GM21737 (cell line): ENCODE measurements at regions not wholly inside any gene's neighbourhood (a gene's known extent, or its start where the extent isn't known, plus 50 kb on each side); places are given as distances from the start of the nearest gene placed in this dataset.

Experiments
- ATAC-seq: cut with Tn5 transposase; IDR thresholded peaks from one replicate; pipeline ENCODE4 v1.9.1; 2021; ENCODE audit warnings: mild to moderate bottlenecking, moderate library complexity; ENCODE audit not compliant: unreplicated experiment

DNA sequence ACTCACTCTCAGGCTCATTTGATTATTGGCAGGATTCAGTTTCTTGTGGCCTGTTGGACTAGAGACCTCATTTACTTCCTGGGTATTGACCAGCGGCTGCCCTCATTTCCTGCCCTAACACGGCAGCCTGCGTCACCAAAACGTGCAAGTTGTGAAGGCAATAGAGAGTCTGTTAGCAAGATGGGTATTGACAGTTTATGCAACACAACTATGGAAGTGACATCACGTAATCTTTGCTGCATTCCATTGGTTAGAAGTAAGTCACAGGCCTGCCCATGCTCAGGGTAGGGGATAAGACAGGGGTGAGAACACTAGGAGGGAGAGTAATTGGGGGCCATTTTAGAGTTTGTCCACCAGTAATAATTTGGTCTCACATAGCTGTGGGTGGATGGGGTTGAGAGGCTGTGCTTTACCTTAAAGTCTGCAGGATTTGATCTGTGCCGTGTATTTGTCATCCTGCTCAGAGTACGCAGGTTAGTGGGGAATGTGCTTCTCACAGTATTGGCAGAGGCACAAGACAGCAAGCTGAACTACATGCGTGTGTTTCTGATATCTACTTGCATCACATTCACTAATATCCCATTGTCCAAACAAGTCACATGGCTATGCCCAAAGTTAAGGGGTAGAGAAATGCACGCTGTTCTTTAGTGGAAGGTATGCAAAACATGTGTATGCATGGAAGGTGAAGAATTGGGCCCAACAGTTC lies 83.3 kb downstream of the EDEM1 start:
- no peak for ATAC-seq

- no peak for ATAC-seq
Observed at GRCh38 chr3:5271372-5271683, 83.8 kb downstream of the EDEM1 start.

DNA sequence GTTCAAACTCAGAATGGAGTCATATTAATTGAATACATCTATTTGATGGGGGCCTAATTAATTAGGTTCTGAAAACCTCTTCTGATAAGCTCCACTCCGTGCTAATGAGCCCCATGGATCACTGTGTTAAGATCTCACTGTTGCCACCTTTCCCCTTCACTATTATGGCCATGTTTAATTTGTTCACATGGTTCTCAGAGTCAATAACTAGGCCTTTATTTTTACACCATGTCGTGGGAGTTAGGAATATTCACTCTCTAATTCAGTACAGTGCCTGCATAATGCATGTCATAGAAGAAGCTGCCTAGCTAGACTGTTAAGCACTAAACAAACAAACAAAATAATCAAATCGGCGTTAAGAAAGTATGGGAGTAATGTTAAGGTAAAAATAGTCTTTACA lies 84.9 kb downstream of the EDEM1 start:
- ATAC-seq, result no peak

- ATAC-seq, result no peak
Observed at GRCh38 chr3:5274091-5274490, 86.6 kb downstream of the EDEM1 start.

DNA sequence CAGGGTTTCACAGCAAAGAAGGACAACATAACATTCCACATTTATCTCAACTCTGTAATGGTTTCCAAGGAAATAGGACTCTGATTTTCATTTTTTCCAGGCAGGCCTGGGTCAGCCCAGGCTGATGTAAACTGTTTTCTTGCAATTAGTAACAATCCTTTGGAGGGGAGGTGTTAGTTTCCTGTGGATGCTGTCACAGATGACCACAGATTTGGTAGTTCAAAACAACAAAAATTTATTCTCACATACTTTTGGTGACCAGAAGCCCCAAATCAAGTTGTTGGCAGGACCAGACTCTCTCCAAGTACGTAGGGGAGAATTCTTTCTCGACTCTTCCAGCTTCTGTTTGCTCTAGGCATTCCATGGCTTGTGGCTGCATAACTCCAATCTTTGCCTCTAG lies 88.0 kb downstream of the EDEM1 start:
- no peak for ATAC-seq

GRCh38 chr3:5276934-5277333 lies 89.4 kb downstream of the EDEM1 start:
- no peak for ATAC-seq

DNA sequence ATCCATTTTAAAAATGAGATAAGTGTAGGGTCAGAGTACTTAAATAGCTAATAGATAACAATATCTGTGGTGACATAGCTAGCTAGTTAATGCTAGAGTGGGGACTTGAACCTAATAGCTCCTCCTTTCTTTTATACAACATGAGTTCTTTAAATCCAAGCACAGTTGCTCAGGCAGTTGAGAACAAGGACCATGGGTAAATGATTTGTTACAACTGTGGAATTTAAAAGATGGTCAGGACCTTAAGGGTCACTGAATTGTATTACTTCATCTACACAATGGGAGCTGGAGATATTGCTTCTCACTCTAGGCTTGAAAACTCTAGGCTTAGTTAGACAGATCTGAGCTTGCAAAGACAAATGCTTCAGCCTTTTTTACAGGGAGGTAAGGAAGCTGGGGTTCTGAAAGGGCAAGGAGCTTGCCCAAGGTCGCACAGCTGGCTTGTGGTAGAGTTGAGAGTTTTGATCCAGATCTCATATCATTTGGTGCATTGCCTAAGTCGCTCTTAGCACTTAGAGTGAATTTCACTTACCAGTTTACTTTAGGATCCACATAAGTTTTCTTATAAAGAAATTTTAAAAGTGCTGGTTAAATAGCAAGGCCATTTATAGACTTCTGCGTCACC lies 90.2 kb downstream of the EDEM1 start:
- ATAC-seq, result no peak

DNA sequence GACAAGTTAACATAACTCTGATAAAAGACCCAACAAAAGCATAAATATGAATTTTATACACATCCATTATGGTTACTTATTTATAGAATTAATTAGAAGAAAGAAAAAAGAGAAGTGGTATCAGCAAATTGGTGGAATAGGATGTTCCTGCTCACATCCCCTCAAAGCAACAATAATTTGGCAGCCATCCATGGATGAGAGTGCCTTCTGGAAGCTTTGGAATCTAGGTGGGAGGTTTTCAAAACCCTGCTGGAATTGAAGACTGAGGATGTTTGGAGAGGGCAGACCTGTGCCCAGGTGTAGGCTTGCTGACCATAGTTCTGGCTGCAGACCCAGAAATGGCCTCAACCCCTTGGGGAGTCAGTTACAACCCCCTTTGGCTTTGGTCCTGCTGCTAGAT lies 91.2 kb downstream of the EDEM1 start:
- no peak for ATAC-seq

- ATAC-seq, result no peak
Observed at GRCh38 chr3:5282703-5283102, 95.2 kb downstream of the EDEM1 start.

DNA sequence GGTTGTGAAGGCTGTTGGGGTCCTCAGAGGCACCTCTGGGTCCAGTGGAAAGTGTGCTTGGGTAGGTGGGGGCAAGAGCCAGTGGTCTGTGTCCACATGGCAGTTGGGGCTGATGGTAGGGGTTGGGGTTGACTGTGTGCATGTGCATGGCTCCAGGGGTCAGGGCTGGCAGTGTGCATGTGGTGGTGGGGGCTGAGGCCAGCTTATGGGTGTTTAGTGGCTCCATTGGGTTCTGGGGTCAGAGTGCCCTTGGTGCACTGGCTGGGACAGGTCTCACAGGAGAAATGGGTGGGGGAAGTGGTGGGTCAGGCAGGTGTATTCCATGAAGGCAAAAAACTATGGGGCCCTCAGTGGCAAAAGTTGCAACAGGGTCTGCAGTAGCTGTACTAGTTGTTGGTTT lies 97.9 kb downstream of the EDEM1 start:
- no peak for ATAC-seq

- no peak for ATAC-seq
Observed at GRCh38 chr3:5290915-5291314, 103.4 kb downstream of the EDEM1 start.

DNA sequence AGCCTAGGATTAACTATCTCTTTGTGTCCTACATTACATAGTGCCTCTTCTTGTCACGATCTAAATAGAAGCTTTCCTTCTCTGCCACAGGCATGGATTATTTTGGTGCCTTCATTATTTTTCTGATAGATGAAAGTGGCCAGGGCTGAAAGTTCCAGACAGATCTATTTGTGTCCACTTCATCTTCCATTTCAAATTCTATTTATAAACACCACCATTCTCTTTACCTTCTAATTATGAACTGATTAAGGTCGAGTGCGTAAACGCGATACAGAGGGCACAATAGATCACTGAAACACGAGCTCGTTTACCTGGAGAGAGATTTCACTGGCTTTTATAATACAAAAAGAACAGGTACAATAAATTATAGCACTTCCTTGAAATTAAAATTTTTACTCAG lies 105.0 kb downstream of the EDEM1 start:
- ATAC-seq, result no peak

DNA sequence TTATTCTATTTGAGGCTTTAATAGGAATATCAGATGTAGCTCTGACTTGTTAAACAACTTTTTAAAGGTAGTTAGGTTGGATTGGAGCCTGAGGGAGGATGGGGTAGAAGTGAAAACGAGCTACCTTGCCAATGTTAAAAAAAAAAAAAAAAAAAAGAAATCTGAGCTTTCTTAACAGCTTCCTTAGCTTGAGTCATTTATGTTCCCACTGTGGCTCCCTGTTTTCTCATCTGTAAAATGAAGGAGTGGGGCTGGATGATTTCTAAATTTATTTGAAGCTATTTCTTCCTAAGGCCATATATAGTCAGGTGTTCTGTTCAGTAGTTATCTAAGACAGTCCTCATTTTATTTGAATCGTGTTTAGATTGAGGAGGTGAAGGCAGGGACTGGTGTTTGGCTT lies 105.7 kb downstream of the EDEM1 start:
- no peak for ATAC-seq

- no peak for ATAC-seq
Observed at GRCh38 chr3:5294356-5294755, 106.8 kb downstream of the EDEM1 start.

DNA sequence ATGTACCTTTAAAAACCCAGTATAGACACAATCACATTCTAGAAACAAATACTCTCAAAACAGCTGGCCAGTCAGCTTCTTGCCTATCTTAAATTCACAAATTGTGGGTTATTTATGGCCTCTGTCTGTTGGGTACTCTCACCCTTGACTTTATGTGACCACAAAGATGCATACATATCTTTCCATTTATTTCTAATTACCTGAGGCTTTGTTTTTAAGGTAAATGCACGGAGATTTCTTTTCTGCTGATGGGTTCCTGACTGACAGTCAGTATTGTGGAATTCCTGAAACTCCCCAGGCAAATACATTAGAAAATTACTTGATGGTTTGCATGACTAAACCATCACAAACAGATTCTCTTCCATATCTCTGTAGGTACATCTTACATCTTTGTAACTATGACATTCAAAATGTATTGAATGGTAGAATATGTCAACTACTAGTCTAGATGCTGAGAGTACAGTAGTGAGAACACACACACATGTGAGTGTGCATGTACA lies 107.7 kb downstream of the EDEM1 start:
- ATAC-seq, result no peak

DNA sequence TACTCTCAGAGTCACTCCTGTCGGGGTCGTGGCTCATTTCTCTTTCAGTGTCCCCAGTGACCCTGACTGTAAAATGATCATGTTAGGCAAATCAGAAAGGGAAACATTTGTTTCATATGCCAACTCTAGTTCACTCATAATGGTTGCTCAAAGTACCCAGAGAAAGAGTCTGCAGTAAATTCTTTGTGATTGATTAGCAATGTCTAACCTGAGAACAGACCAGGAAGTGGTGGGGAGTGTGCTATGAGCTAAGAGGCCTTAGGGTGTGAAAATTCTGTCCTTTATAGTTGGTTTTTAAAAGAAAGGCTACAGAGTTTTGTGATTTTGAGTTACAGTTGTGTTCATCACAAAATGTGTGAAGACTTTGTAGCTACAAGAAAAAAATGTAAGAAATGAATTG lies 108.9 kb downstream of the EDEM1 start:
- ATAC-seq, result no peak

DNA sequence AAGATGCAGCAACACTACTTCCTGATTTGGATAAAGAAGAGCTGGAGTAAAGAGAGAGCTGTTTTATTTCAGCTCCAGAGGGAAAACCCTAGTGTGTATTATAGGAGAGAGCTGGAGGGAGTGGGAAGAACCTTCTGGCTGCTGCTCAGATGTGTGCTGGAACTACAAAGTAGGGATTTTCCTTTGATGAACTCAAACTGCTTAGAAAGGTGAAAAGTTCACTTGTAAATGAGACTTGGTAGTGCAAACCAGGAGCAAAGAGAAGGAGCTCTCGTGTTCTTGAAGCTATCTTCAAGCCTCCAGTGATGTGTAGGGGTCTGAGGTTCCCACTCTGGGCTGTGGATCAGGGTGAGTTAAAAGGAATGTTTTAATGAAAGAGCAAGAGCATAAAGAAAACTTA lies 110.4 kb downstream of the EDEM1 start:
- ATAC-seq, result no peak

- ATAC-seq, result peak; percentile 99
Observed at GRCh38 chr3:5298453-5298852, 110.9 kb downstream of the EDEM1 start.

DNA sequence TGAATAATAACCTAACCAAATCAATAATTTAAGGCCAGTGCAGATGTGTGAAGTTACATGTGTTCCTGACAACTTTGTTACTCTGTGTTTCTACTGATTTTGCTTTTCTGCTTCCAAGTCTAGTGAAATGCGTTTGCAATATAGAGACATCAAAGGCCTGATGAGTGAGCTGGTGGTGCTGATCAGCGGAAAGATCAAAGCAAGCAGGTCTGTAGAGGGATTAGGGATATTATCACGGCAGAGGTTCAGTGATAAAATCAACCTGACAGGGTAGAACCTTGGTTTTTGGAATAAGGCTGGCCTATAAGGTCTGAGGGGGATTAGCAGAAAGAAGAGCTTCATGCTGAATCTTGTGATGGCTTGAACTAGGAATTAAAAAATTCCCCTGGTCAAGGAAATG lies 111.7 kb downstream of the EDEM1 start:
- ATAC-seq, result no peak

DNA sequence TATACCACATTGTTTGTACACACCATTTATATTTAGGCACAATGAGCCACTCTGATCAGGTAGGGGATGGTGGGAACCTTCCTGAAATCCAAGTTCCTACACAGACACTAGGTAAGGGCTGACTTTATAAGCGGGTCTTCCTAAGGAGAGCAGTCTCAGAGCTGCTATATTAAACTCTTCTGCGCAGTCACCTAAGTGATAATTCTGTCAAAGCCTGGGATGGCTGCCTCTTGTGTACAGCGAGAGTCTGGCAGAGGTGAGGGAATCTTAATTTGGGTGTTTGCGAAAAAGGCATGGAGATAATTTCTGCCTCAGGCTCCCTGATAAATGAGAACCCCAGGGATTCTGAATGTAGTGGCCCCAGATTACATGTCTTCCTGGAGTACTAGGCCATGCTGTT lies 113.1 kb downstream of the EDEM1 start:
- no peak for ATAC-seq

- ATAC-seq, result no peak
Observed at GRCh38 chr3:5301651-5302297, 114.3 kb downstream of the EDEM1 start.

DNA sequence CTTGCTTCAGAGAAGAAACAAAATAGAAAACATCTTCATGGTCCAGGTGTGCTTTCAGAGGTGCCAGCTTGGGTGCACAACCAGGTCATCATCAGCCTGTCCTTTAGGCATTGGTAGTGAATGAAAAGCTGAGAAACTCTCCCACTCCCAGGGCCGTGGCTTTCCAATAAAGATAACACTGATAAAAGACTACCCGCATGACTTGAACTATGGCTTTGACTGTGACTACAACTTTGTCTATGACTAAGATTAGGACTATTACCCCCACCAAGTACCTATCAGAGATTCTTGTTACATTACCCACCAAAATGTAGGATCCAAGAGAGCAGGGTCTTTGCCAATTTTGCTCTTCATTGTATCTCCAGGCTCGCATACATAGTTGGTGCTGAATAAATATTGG lies 115.2 kb downstream of the EDEM1 start:
- no peak for ATAC-seq
